PC-9 (cell line): ENCODE measurements at regions not wholly inside any gene's neighbourhood (a gene's known extent, or its start where the extent isn't known, plus 50 kb on each side); places are given as distances from the start of the nearest gene placed in this dataset.

Source experiments
- EZH2 ChIP-seq: fragments of 200-600 bp; sonication (generic); IDR thresholded peaks from 2 replicates; pipeline ENCODE4 v1.8.0; 2017; ENCODE audit warnings: antibody characterized with exemption, low read depth
- TF ChIP-seq, protein P1 (sequence below): fragments of 200-600 bp; sonication (generic); conservative IDR thresholded peaks from 2 replicates; pipeline ENCODE4 v1.6.1; 2017; ENCODE audit warnings: mixed run types, antibody characterized with exemption, mild to moderate bottlenecking, moderate library complexity

DNA sequence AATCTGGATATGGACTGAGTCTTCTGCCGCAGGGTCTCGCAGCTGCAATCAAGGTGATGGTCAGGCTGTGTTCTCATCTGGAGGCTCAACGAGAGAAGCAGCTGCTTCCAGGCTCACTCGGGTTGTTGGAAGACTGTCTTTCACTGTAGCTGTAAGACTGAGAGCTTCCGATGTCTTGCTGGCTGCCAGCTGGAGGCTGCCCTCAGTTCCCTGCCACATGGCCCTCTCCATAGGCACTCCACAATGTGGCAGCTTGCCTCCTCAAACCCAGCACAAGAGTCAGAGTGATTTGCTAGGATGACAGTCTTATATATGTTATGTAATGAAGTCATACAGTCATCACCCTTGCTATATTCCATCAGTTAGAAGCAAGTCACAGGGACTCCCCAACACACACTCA lies 290.5 kb upstream of the CDYL start:
- TF ChIP-seq, protein P1, sequence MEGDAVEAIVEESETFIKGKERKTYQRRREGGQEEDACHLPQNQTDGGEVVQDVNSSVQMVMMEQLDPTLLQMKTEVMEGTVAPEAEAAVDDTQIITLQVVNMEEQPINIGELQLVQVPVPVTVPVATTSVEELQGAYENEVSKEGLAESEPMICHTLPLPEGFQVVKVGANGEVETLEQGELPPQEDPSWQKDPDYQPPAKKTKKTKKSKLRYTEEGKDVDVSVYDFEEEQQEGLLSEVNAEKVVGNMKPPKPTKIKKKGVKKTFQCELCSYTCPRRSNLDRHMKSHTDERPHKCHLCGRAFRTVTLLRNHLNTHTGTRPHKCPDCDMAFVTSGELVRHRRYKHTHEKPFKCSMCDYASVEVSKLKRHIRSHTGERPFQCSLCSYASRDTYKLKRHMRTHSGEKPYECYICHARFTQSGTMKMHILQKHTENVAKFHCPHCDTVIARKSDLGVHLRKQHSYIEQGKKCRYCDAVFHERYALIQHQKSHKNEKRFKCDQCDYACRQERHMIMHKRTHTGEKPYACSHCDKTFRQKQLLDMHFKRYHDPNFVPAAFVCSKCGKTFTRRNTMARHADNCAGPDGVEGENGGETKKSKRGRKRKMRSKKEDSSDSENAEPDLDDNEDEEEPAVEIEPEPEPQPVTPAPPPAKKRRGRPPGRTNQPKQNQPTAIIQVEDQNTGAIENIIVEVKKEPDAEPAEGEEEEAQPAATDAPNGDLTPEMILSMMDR: no peak
- TF ChIP-seq EZH2: no peak
